GM19438 (cell line): ENCODE measurements at regions not wholly inside any gene's neighbourhood (a gene's known extent, or its start where the extent isn't known, plus 50 kb on each side); places are given as distances from the start of the nearest gene placed in this dataset.

Experiments used
- ATAC-seq: cut with Tn5 transposase; IDR thresholded peaks from one replicate; pipeline ENCODE4 v1.9.1; 2021; ENCODE audit warnings: low read depth; ENCODE audit not compliant: unreplicated experiment

DNA sequence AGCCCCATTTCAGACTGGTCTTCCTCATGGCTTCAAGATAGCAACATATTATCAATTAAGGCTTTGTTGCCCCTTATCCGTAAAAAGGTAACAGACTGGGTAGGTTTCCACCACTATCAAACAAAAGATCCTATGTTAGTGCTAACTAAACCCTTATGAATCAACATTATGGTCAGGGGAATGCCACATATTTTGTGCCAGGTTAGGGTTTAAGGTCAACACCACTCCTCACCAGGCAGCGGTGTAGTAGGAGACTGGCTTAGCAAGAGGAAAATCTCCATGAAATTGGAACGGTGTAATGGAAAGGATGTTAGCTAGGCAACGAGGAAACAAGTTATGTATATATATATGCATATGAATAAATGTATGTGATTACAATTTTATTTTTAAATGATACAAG lies 655.8 kb downstream of the TLR4 start:
- no peak for ATAC-seq

DNA sequence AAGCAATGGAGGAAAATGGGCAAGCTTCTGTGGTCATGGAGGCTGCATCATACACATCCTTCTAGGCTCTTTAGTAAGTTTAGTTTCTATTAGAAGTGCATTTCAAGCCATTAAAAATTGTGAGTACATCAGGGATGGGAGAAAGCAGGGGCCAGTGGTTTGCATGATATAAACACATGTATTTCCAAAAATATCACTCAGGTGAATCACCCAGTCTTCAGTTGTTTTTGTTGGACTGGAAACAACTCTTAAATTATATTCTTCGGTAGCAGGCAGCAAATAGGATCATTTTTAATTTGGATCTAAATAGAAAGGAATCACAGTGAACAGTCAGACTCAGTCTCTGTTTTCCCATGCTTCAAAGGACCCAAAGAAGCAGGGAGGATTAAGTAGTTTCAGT lies 657.9 kb downstream of the TLR4 start:
- ATAC-seq, result no peak

DNA sequence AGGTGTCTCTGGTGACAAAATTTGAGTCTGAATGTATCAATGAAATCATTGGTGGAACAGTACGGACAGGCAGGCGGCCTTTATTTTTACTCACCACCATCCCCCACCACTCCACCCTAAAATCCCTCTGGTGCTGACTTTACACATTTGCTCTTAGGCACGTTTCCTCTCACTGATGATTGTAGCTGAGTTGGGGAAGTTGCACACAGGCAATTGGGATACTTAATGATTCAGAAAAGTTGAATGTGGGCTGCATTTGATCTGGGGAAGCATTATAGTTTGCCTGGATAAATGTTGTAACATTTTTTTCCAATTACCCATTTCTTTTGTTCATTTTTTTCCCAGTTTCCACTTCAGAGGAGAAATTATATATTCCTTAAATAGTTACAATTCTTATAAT lies 658.4 kb downstream of the TLR4 start:
- no peak for ATAC-seq

DNA sequence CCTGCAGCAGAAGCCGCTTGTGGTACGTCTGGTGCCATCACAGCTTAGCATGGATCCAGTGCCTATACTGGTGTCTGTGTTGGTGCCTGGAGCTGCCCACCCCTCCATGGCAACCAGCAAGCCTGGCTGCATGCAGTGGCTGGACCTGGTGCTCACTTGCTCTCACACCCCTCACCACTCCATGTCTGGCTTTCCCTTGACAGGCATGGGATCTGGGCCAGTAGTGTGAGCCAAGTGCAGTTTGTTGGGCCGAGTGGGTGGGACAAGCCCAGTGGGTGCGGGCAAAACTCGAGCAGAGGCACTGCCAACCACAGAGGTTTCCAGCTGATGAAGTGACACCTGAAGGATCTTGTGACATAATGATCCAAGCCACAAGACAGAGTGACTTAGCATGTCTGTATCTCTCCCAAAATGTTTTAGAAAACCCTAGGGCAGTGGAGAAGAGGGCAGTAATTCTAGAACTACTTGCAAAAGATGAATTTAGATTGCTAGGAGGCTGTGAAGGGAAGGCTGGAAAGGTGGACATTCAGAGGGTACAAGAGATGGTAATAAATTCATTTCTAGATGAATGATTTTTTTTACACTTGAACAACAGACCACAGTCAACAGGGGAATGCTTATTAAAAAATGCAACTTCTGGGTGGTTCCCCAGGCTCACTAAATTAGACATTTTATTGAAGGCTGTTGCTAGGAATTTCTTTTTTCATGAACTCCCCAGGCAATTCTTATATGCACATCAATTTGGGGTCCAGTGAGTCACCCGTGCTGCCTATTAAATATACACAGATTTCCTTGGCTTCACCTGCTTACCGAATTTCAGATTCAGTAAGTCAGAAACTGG lies 660.3 kb downstream of the TLR4 start:
- ATAC-seq, result no peak

DNA sequence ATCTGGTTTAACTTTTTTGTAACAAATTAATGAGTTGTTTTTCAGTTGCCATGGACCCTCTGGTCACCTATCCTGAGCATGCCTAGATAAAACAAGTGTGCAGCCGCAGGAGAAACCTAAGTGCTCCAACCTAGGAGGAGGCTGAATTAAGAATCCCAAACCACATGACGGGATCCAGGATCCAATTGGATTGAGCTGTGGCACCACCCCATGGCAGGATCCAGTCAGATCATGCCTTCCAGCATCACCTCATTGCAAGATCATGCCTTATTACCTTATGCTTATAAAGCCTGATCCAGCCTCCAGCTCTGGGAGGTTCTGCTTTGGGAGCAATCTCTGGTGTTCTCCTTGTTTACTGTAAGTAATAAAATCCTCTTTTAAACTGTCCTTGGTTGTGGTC lies 662.0 kb downstream of the TLR4 start:
- no peak for ATAC-seq

DNA sequence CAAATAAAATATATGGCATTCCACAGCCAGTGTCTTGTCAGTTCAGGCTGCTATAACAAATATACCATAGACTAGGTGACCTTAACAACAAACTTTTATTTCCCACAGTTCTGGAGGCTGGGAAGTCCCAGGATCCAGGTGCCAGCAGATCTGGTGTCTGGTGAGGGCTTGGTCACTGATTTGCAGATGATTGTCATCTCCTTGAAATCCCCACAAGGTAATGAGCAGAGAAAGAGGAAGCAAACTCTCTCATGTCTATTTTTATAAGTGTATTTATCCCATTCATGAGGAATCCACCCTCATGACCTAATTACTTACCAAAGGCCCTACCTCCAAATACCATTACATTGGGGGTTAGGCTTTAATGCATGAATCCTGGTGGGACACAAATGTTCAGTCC lies 663.2 kb downstream of the TLR4 start:
- no peak for ATAC-seq

DNA sequence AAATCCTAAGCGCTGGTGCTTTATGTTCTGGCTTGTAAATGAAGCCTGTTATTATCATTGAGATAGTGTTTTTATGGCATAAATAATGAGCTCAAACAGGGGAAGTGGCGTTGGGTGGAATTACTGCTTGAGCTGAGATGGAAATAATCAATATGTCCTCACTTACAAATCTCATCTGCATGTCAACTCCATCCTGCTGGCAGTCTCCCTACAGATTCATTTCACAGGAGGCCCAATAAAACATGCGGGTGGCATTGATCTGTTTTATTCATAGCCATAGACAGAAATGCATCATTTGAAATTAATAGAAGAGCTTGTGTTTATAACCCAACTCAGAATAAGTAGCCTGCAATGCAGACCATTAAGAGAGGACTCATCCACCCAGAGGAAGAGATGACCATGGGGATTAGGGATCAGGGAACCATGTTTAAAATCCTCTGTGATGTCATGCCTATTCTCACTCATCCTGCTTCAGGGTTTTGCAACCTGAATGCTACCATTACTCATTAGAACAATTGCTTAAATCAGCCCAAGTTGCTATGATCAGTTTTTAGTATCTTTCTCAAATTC lies 680.4 kb downstream of the TLR4 start:
- ATAC-seq, result no peak

DNA sequence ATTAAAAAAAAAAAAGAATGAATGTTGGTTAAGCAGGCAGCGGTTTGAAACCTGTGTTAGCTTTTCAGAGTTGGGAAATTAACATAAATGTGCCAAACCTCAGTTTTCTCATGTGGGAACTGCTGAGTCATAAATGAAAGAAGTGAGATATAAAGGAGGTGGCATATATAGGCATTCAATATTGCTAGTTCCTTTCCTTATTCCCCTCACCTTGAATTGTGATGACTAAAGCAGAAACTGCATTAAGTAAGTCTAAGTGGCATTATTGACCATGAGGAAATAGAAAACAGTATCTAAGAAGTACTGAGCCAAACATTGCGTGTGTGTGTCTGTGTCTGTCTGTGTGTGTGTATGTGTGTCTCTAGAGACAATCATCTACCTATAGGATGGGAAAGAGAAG lies 691.2 kb downstream of the TLR4 start:
- ATAC-seq, result no peak

DNA sequence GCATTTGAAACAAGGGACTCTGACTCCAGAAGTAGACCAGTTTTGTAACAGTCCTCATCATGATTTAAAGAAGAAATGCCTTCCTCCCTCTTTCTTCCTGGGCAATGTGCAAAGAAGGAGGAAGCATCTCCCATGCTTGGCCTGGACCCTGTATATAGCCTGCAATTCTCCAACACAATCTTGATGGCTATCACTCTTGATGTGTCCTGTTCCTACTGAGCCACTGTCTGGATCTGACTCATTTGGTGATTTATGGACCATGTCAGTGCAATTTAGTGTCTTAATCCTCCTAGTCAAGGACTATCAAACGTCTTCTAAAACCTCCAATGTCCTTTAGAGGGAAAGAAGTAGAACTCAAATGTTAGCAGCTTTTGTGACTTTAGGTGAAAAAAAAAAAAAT lies 697.3 kb downstream of the TLR4 start:
- no peak for ATAC-seq

DNA sequence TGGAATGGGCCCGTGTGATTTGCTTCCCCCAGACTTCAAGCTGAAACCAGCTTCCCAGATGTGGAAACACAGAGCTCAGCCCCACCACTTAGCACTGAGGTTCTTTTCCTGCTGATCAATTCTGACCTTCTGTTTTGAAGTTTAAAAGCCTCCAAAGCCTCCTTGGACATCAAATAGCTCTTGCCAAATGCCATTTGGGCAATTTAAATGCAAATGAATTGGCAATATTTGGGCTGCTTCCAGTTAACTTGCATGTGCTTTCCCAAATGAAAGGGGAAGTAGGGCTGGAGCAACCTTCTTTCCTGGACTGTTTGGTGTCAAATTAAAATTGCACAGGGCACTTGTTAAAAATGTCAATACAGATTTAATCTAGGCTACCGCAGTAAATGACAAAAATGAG lies 710.5 kb downstream of the TLR4 start:
- ATAC-seq, result no peak

DNA sequence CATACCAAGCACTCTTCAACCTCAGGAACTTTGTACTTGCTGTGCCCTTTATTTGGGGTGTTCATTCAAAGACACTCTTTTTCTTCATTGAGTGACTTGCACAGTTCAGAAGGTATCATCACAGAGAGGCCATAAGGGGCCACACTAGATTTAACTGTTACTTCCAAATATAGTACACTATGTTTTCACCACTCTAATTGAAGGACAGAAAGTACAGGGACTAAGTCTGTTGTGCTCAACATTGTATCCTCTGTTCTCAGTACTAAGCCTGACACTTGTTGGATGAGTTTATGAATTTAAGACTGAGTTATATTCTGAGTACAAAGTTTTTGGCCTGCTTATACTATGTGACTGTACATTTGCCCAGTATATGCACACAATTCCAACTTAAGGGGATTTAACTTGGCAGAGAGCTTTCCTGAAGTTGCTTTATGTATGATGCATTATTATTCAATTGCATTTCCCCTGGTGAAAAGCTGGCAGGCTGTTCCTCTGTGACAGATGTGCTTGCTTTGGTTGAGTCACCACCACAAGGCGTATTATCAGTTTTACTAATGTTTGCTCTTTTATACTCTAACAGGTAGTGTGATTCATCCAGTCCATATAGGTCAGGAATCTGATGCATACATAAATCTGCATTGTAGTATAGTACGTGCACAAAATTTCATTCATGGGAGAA lies 714.8 kb downstream of the TLR4 start:
- no peak for ATAC-seq

DNA sequence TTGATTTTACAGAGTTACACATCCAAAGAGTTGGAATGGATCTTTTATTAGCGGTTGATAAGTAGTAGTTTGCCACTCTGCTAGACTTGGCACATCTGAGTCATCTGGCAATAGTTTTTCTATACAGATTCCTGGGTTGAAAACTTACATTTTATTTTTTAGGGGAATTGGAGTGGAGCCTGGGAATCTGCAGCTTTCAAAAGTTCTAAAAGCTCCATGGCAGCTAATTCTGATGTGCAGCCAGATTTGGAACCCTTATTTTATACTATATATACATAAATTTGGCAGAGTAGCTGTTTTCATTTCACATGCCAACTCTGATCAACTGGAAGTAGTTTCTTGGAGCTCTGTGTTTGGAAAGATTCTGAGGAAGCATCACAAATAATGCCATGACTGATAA lies 715.5 kb downstream of the TLR4 start:
- ATAC-seq, result no peak

DNA sequence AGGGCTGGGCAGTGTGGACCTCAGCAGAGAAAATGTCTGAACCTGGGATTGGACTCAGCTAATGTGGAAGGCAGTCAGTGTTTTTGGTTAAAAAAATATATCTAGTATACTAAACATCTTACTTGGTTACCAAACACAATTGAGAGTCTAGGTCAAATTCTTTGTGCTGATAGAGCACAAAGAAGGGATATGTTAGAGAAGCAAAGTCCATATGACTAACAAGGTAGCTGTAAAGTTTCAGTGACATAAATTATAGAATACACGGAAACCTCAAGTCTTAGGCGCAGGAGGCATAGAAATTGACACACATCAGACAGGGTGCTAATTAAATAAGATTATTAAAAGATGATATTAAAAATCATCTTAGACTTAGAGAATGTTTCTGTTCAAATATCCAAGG lies 718.3 kb downstream of the TLR4 start:
- ATAC-seq, result no peak

DNA sequence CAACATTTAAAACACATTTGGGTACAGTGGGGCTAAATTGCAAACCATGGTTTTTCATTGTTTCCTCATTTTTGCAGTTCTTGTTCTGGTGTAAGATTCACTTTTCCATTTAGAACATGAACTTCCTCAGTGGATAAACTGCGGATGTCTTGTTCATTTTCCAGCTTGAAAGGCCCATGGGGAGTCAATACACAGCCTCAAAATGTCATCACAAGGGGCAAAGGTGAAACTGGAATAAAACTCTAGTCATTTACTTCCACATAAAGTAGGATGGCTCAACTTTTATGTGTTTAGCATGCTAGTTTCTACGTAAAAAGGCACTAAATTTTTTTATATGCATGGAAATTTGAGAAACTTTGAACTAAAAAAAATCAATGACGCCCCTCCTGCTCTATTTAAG lies 718.8 kb downstream of the TLR4 start:
- ATAC-seq, result no peak

DNA sequence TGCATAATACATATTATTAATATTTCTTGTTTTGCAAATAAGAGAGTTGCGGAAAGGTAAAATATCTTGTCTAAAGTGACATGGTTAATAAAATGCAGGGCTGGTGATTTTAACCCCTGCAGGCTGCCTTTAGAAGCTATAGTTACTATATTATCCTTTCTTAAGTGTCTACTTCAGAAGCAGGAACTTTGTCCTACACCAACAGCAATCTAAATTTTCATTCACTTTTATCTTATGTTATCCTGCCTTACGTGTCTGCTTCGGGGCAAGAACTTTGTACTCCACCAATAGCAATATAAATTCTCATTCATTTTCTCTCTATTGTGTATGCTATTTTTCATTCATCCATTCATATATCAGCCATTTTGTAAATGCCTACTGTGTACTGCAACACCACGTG lies 719.5 kb downstream of the TLR4 start:
- no peak for ATAC-seq

DNA sequence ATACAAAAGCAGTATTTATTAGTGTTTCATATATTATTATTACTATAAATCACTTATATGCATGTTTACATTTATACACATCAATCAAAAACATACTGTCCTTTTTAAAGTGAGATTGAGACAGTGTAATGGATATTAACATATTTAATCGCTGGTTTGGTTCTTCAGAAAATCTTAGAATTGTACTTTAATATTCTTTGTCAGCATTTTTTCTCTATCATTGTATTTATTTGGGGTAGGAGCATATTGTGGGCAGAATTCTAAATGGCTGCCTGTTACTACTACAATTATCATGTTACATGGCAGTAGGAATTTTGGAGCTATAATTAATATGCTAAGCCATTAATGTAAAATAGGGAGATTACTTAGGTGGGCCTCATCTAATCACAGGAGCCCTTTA lies 722.6 kb downstream of the TLR4 start:
- no peak for ATAC-seq

DNA sequence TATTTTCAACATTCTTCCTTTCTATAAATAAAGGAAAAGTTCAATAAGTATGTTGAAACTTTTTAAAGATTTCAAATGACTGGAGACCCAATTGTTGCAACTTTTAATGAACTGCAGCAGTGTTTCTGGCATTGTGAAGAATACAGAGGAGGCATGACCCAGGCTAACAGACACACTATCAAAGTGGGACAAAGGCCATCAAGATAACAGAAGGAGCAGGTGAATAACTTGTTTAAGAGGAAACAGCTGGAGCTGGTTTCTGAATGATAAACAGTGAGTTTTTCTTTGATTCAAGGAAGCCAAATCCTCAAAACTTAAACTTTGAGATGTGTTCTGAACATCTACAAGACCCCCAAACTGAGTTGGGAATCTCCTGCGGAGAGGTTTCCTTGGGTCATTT lies 734.6 kb downstream of the TLR4 start:
- ATAC-seq, result no peak

DNA sequence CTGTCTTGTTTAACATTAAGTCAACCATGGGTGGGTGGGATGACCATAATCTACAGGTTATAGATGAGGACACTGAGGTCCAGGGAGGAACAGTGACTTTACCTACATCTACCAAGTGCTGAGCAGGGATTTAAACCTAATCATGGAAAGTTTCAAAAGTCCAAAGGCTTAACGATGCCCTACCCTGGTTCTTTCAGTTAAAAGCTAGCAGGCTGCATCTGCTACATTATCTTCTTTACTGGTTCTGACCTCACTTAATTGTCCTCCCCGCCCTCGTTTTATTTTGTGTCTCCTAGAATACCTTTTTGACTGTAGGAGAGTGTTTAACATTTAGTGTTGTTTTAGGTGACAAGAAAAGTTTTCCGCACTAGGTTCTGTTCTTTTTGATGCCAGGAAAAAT lies 735.2 kb downstream of the TLR4 start:
- no peak for ATAC-seq

DNA sequence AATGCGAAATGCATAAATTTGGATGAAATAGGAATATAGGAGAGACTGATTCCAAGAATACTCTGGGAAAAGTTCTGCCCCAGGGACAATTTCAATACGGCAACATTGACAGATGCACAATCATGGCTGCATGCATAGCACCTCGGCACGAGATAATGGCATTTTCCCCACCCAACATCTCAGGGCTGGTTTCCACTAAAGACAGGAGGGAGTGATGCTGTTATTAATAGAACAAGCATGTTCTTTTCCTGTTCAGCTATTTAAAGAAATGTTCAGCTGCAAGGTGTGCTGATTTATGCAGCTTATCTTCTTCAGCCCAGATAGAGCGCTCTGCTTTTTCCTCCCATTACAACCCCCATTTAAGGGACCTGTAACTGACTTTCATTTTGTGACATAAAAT lies 740.2 kb downstream of the TLR4 start:
- no peak for ATAC-seq

DNA sequence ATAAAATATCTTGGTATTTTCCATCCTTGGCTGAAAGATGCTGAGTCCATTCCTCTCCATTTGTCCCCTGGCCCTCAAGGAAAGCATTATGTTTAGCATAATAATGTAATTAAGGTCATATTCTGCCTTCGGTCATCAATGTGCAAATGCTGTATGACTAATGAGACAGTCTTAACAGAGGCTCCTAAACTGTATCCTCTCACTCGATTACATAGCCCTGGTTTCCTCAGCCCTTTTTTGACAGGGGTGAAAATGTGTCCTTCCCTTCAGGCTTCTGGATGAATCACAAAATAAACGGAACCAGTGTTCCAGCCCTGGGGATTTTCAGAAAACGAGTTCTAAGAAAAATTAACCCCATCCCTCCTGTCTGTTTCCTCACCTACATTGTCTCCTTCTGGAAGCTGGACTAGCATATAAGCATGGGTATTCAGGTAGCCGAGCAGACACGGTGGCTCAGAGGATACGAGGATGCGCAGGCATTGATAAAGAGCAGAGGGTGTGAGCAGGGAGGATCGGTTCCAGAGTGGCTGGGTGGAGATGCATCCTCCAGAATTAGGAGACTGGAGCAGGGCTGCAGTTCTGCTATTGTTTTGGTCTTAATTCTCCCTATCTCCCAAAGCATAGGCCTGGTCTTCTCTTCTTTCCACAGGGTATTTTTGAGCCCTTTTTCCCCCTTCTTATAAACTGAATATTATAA lies 742.9 kb downstream of the TLR4 start:
- ATAC-seq, result no peak

DNA sequence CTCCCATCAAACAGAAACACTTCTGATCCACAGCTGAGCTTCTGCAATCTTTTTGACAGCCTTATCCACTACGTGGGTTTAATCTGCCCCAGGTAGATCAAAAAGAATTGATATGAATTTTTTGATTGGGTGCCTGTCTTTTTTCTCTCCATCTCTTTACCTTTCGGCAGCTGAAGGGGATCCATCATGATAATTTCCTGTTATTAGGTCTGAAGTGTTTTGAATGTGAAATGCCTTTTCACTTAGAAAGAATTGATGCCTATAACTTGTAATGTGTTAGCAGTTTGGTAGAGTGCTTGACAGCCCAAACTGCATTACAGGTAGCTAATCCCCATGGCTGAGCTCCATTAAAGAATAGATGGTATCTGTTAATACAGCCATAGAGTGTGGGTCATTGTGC lies 745.4 kb downstream of the TLR4 start:
- ATAC-seq, result no peak
